DOHH2 (cell line): ENCODE measurements at regions not wholly inside any gene's neighbourhood (a gene's known extent, or its start where the extent isn't known, plus 50 kb on each side); places are given as distances from the start of the nearest gene placed in this dataset.

Experiments used
- CTCF ChIP-seq: fragments of 200-600 bp; sonication (generic); IDR thresholded peaks from one replicate; pipeline ENCODE4 v1.5.1; 2014; ENCODE audit warnings: antibody characterized with exemption, mild to moderate bottlenecking, low read depth, low read length; ENCODE audit not compliant: poor library complexity, severe bottlenecking
- EZH2phosphoT487 ChIP-seq: fragments of 200-600 bp; sonication (generic); IDR thresholded peaks from 2 replicates; pipeline ENCODE4 v1.6.1; 2017; ENCODE audit warnings: borderline replicate concordance, mild to moderate bottlenecking, antibody characterized with exemption, low read length, moderate library complexity, mixed read lengths

GRCh38 chr16:87056083-87056482 lies 261.1 kb downstream of the C16orf95 start:
- TF ChIP-seq CTCF (no peak), EZH2phosphoT487 (no peak)
